ENCODE measurements at regions not wholly inside any gene's neighbourhood (a gene's known extent, or its start where the extent isn't known, plus 50 kb on each side); places are given as distances from the start of the nearest gene placed in this dataset.

- TF ChIP-seq CREB1 (IDR thresholded peaks at IDR 0.05; ENCODE audit: low read depth) (no peak), CHD2 (IDR thresholded peaks at IDR 0.05; ENCODE audit: borderline replicate concordance, low read depth, low read length) (no peak), JUNB (IDR thresholded peaks at IDR 0.05) (no peak)
Observed at GRCh38 chr5:161150441-161150988, 298.5 kb upstream of the ATP10B start (continued).

GRCh38 chr5:161149078-161149477 lies 297.1 kb upstream of the ATP10B start:
- H3K4me1 ChIP-seq (ENCODE audit: control insufficient read depth, insufficient read depth, low read length) = no peaks in the 10 kb centered on the region; the same call in 1 of the 2 replicates
- no peak overlapping the region for H3K27ac ChIP-seq (ENCODE audit: control insufficient read depth, insufficient read depth)
- ATAC-seq = no peak
- no peaks in the 10 kb centered on the region for H3K27me3 ChIP-seq (replicated peaks in 1 of 2; ENCODE audit: control insufficient read depth in 2 of 2, insufficient read depth in 2 of 2, low read length in 1 of 2)
- ChIA-PET RAD21 (ENCODE audit: unreplicated experiment) (no interaction called here), POLR2A (no interaction called here), SMC1A (ENCODE audit: uncharacterized antibody, unreplicated experiment) (no interaction called here), CTCF (no interaction called here)
- no TSS peak for BruUV-seq (replicated peaks)
- no peak overlapping the region for H2AFZ ChIP-seq (ENCODE audit: control insufficient read depth, low read depth, low read length)
- H4K20me1 ChIP-seq (ENCODE audit: control insufficient read depth, insufficient read depth) = no peaks in the 10 kb centered on the region
- H3K9ac ChIP-seq (ENCODE audit: control insufficient read depth, insufficient read depth, low read length) = no peak overlapping the region
- H3K4me3 ChIP-seq = no peak overlapping the region
- no peaks in the 10 kb centered on the region; the same call in 1 of the 3 replicates for H3K9me3 ChIP-seq (replicated peaks; ENCODE audit: control insufficient read depth, insufficient read depth, low read length)
- intact Hi-C loops (cut with micrococcal nuclease; ENCODE audit: unreplicated experiment) = no loop called here
- no peak for DNase-seq (ENCODE audit: low read depth, low spot score)
- no peak for FAIRE-seq
- H3K36me3 ChIP-seq (ENCODE audit: control insufficient read depth in 2 of 2, insufficient read depth in 2 of 2, low read length in 1 of 2) = no peaks in the 10 kb centered on the region
- in situ Hi-C loops (cut with MboI) = no loop called here
- no peak overlapping the region for H3K4me2 ChIP-seq (ENCODE audit: control insufficient read depth, insufficient read depth)
- H3K79me2 ChIP-seq (ENCODE audit: control insufficient read depth, insufficient read depth, low read length) = no peaks in the 10 kb centered on the region
- no peak for TF ChIP-seq NFYA (IDR thresholded peaks at IDR 0.05; ENCODE audit: borderline replicate concordance, low read depth, low read length)
- TF ChIP-seq MYC (IDR thresholded peaks at IDR 0.05; ENCODE audit: insufficient read depth, insufficient read length, insufficient replicate concordance, low read length, severe bottlenecking) = no peak
- TF ChIP-seq BCL11A (IDR thresholded peaks at IDR 0.05; ENCODE audit: low read depth, low read length) = no peak
- TF ChIP-seq MYB (IDR thresholded peaks at IDR 0.05; ENCODE audit: borderline replicate concordance, low read depth, low read length) = no peak
- no peak for TF ChIP-seq CEBPB (IDR thresholded peaks at IDR 0.05; ENCODE audit: borderline replicate concordance in 1 of 2, low read depth in 2 of 2, low read length in 2 of 2)
- TF ChIP-seq NR2C2 (IDR thresholded peaks at IDR 0.05; ENCODE audit: borderline replicate concordance, control insufficient read depth, insufficient read length, low read depth) = no peak
- no peak for TF ChIP-seq TCF12 (IDR thresholded peaks at IDR 0.05; ENCODE audit: low read depth, low read length)
- no peak for TF ChIP-seq MTA3 (IDR thresholded peaks at IDR 0.05; ENCODE audit: borderline replicate concordance, low read length)
- no peak for TF ChIP-seq ETV6 (conservative IDR thresholded peaks at IDR 0.05 in 1 of 2, IDR thresholded peaks at IDR 0.05 in 1 of 2; ENCODE audit: borderline replicate concordance in 1 of 2, low read depth in 1 of 2)
- peak; percentile 69 for TF ChIP-seq SPI1 (IDR thresholded peaks at IDR 0.05; ENCODE audit: borderline replicate concordance, insufficient read depth, low read depth, low read length)
- peak; percentile 35; the same call in 1 of the 2 replicates for TF ChIP-seq NFIC (IDR thresholded peaks at IDR 0.05; ENCODE audit: low read depth, low read length)
- TF ChIP-seq DPF2 (IDR thresholded peaks at IDR 0.05) = no peak
- TF ChIP-seq ZBED1 (IDR thresholded peaks at IDR 0.05; ENCODE audit: borderline replicate concordance) = no peak
- no peak for TF ChIP-seq E2F8 (IDR thresholded peaks at IDR 0.05; ENCODE audit: low read depth, partially characterized antibody)
- peak; percentile 30; the same call in 1 of the 2 replicates for TF ChIP-seq JUNB (IDR thresholded peaks at IDR 0.05)
- no peak for TF ChIP-seq SKIL (IDR thresholded peaks at IDR 0.05; ENCODE audit: low read depth, poor library complexity, severe bottlenecking)

All from GM12878 (cell line).